ENCODE measurements at regions not wholly inside any gene's neighbourhood (a gene's known extent, or its start where the extent isn't known, plus 50 kb on each side); places are given as distances from the start of the nearest gene placed in this dataset.
"Not testable (repeated sequence)": the region's sequence is repeated elsewhere in the genome, so short reads cannot be mapped to it uniquely, and the experiment has no call there.

DNA sequence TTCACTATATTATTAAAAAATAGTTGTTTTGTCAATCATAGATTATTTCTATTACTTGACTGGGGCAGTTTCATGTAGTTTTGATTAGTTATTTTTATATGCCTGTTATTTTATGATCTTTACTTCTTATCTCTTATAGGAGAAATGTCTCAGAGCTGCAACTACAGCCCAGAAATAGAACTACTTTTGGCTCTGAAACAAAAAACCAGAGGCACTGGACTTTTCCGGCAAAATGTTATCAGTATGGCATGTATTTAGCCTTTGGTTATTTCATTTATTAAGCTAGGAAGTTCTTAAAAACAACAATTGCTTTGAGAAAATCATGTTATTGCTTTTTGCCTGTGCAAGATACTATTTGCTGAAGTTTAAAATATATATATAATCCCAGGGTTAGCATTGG, 566.5 kb downstream of the ANKRD50 start:
- DNase-seq (ENCODE audit: low spot score) = no peak

DNA sequence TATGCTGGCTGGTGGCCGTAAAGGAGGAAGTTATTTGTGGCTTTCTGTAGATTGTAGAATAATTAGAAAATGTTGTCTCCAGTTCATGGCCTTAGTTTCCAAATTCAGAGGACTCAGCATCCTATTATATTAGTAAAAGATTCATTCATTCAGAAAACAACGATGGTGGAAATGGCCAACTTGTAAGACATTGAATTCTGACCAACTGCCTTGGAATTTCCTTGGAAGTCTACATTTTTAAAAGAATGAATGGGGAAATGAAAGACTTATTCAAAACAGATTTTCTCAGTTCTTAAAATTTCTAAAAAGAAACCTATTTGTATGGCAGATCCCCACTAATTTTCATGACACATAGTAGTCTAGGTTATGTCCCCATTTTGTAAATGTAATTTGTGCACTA, 561.5 kb downstream of the ANKRD50 start:
- no peak for DNase-seq (ENCODE audit: low spot score)

DNA sequence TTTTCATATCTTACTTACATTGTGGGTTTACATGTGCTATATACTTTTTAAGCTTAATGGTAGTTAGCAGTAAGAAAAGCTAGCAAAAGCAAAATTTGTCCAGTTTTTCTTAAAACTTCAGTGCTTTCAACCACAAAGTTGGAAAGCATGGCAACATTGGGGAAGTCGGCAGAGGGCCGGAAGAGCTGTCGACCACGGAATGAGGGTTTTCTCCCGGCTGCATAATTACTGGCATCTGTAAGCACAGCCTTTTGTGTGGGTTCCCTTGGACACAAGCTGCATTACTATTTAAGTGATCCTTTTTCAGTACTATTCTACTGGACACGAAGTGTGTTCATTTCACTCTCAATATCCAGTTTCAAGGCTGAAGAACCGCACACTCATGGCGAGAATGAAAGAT, 560.4 kb downstream of the ANKRD50 start:
- no peak for DNase-seq (ENCODE audit: low spot score)

DNA sequence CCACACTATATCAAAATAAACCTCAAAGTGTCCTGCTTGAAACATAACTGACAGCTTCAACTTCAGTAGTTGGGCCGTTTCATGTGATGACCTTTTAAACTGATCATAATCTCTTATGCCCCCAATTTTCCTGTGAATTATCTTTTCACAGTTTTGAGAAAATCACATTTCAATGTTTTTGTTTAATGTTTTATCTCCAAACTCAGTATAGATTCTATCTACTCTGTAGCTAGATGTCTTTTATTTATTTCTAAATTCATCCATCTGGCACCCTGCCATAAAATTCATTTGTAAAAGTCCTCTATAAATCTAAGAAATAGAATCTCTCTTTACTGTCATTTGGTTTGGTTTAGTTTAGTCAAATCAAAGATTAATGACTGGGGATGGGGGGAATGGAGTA, 557.3 kb downstream of the ANKRD50 start:
- DNase-seq (ENCODE audit: low spot score) = no peak

DNA sequence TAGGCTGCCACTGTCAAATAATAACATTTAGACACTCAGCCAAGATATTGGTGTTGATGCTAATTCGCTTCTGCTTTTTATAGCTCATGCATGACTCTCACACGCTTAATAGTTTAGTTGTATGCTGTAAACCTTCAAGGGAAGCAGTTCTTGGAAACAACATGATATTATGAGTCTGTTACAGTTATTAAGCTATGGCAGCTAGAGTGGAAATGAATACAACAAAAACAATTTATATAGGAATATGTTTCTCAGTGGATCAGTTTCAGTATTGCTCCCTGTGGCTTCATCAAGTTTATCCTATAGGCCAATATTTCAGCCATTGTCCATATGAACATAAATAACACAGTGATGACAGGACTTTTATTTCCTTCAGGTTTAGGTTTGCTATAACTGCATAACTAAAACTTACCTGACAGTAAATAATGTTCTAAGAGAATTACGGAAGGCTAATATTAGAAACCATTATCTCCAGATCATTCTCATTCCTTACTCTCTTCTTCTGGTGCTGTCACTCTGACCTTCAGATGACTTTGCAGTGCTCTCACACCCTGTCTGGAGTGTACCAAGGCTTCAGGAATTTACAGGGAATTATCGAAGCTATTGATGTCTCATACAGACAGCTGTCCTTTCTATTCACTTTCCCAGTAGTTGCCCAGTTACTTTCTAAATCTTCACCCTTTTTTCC, 555.0 kb downstream of the ANKRD50 start:
- DNase-seq (ENCODE audit: low spot score) = no peak

DNA sequence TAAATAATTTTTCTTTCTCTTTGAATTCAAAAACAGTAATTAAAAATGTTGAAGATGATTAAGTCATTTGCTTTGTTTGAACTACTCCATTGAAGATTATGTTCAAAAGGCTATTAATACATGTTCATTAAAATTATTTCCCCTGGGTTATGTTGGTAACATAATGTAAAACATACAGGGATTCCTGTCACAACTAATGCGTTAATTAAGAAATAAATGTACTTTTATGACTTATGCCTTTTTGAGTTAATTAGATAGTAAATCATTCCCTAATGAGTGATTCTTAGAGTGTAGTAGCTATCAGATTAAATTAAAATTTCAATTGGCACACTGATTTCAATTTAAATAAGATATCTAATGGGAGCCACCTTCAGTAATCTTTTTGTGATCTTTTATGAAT, 549.1 kb downstream of the ANKRD50 start:
- no peak for DNase-seq (ENCODE audit: low spot score)

DNA sequence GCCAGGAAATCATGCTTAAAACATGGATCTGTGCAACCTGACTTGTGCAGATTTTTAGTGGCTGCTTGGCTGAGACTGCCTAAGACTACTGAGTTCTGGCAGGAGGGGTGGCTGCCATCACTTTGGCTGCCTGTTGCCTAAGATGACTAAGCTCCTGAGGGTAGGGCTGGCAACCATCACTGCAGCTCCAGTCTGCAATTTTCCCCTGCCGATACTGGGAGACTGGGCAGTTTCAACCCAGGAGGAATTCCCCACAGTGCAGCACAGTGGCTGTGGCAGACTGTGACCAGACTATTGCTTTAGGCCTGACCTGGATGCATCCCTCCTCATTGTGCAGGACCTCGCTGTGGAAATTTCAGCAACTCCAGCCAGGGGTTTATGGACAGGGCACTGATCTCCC, 544.9 kb downstream of the ANKRD50 start:
- no peak for DNase-seq (ENCODE audit: low spot score)

DNA sequence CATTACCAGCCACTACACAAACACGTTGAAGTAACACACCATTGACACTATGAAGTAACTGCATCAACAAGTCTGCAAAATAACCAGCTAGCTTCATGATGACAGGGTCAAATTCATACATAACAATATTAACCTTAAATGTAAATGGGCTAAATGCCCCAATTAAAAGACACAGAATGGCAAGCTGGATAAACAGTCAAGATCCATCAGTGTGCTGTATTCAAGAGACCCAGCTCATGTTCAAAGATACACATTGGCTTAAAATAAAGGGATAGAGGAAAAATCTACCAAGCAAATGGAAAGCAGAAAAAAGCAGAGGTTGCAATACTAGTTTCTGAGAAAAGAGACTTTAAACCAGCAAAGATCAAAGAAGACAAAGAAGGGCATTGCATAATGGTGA, 543.0 kb downstream of the ANKRD50 start:
- not testable (repeated sequence) for DNase-seq (ENCODE audit: low spot score)

DNA sequence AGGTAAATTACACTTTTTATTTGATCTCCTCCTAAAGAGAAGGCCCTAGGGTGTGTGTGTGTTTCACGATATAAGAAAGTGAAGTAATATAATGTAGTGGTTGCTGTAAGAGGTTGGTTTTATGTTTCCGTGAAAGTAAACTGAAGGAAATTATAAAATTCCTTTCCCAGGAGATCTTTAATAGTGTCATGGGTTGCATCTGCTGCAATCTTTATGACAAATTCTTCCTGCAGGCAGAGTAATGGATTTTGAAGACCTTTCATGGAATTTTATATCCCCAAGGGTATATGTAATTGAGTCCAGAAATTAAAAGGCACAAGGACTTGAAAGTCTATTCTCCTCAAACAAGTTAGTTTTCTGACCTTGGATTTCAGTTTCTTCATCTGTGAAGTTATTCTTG, 538.6 kb downstream of the ANKRD50 start:
- DNase-seq (ENCODE audit: low spot score) = no peak

DNA sequence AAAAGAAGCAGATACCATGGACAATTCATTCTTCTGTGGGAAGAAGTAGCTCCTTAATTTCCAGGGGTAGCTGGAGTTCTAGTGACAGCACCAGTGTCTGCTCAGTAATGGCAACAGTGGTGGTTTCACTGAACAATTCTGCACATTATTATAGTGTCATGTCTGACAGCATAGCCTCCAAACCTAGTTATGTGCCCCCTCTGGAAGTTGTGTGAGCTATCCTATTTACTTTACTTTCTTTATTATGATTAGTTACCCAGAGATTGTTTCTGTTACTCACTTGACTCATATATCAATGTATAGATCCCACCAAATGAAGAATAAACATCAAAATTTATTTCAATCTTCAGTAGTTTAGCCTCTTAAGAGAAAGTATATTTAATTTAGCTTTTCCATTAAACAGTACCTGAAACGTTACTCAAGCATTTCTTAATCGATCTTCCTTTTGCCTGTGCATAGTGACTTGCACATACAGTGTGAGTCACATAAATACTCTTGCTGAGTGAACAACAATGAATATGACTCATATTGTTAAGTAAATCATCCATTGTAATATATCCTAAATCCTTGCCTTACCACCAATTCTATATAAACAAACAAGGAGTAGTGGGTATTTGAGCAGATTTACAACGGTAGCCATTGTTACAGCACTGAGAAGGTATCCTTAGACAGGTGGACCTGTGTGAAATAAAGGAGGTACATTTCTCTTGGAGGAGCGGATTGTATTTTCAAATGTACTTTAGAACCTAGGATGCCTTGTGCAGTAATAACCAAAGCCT, 534.7 kb downstream of the ANKRD50 start:
- no peak for DNase-seq (ENCODE audit: low spot score)

DNA sequence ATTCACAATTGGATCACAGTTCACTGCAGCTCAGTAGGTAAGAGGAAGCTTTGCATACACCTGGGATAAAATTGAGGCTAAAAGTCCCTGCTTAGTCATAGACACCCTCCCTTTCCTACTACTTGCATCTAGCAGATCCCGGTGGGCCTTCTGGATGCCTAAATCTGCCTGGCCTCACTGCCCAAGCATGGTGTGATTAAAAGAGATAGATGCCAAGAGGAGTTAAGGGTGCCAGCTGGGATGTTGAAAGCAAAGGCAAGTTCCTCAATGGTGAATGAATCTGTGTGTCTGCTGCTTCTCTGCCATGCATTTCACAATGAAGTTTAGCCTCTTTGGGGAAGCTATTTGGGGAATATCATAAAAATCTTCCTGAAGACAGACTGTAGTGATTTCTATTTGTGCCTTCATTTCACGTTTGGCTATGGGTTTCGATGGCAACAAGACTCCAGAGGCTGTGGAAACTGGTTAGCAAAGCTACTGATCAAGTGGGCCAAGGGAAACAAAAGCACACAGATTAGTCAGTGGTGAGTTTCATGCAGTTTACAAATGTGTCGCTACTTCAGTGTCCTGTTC, 534.0 kb downstream of the ANKRD50 start:
- DNase-seq (ENCODE audit: low spot score) = no peak

DNA sequence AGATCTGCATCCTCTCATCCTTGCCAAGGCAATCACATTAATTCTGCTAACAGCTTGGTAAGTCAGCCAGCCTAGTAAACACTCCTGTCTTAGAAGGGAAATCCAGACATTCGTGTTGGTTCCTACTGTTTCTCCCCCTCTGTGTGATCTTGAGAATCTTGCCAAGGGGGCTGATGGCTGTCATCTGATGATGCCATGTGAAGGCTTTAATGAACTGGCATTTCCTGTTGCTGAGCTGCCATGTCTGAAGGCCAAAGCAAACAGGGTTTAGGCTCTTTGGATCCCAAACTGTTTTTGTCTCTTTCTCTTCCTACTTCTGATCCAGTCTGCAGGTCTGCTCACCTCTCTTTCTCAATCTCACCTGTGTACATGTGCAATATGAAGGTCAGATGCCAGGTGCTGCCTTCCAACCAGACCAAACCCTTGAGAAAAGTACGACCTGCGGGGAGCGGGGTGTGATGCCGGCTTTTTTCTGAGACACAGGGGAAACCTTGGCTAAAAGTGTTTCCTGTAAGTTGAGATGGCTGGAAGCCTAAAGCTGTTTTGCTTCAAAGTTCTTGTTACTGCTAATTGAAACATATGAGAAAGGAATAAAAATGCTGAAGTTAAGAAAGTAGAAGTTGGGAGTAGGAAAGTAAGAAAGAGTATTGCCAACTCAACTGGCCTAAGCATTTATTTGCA, 532.9 kb downstream of the ANKRD50 start:
- no peak for DNase-seq (ENCODE audit: low spot score)

DNA sequence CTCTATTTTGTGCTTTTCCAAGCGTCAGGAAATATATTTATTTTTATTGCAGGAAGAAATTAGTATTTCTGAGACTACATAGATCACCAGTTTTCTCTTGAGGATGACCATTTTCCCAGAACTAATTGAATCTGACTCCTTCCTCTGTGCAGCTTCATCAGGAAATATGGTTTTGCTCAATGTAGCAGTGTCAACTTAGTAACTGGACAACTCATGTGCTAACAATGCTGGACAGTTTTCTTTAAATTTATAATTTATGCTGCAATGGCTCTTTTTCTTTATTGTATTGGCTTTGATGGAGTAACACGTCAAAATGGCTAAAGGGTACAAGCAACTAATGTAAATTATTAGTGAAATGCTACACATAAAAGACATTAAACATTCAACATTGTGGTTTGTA, 531.5 kb downstream of the ANKRD50 start:
- DNase-seq (ENCODE audit: low spot score) = no peak

DNA sequence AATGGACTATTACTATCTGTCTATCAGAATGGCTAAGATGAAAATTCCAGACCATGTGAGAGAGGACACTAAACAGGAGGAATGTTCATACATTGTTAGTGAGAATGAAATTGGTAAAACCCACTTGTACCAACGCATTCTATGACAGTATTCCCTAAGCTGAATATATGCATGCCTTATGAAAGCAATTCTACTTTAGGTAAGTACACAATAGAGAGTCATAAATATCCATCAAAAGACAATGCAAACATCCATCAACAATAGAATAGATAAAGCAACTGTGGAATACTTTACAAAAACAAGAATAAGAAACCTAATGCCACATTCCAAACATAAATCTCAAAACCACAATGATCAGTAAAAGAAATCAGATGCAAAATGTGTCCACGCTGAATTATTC, 529.3 kb downstream of the ANKRD50 start:
- no peak for DNase-seq (ENCODE audit: low spot score)

DNA sequence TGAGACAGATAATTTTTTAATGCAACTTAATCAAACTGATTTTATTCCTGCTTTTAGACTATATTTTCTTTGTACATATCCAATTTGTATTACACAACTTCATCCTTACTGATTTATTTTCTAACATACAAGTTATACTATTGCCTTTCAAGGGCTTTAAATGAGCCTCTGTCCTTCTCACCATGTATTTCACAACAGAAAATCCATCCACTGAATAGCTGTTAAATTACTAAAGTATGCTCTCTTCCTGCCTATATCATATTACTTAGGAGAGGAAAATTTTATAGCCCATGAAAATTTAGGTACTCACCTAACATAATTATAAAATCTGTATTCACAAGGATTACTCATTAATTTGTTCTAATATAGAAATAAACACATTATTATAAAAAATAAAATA, 528.6 kb downstream of the ANKRD50 start:
- no peak for DNase-seq (ENCODE audit: low spot score)

DNA sequence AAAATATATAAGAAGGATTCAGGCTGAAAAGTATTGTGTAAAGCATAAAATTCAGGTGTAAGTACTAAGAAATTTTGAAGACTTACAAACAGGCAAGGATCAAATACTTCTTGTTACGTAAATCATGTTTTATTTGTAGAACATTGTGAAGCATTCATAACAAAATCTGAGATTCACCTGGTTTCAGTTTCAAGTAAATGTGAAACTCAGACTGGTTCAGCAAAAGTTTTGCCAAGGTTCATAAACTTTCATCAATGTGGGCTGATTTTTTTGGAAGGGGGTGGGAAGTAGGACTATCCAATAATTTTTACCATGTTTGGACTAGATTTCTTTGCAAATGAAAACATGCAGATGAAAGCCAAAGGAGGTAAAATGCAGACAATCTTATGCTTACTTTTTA, 527.7 kb downstream of the ANKRD50 start:
- DNase-seq (ENCODE audit: low spot score) = no peak

DNA sequence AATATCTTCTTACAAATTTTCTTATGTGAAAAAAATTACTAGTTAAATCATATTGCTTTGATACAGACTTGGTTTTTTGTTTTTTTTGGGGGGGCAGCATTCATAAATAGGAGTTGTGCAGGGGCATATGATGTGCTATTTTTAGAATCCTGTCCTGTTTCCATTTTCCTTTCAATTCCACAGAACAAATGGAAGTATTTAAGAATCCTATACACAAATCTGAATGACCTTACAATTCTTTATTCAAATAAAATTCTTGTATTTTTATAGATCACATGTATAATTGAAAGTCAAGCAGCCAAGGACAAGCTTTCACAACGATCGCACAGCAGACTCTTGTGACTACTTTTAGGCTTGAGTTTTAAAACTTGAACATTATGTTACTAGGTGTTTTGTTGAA, 523.9 kb downstream of the ANKRD50 start:
- no peak for DNase-seq (ENCODE audit: low spot score)

DNA sequence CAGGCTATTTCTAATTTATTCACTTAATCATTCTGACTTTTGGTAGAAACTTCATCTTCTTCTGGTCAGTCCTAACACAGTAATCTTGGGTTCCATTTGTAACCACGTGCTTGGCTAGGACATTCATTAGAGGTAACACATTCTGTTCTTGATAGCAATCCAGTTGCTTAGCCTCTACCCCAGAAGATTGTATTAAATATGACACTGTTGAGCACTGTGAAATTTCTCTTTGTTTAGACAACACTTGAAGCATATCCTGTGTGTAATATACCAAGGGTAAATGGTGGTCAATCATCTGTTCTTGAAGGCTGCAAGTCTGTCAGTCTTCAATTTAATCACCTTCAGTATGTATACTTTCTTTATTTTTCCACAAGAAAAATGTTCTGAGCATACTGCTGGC, 523.0 kb downstream of the ANKRD50 start:
- no peak for DNase-seq (ENCODE audit: low spot score)

DNA sequence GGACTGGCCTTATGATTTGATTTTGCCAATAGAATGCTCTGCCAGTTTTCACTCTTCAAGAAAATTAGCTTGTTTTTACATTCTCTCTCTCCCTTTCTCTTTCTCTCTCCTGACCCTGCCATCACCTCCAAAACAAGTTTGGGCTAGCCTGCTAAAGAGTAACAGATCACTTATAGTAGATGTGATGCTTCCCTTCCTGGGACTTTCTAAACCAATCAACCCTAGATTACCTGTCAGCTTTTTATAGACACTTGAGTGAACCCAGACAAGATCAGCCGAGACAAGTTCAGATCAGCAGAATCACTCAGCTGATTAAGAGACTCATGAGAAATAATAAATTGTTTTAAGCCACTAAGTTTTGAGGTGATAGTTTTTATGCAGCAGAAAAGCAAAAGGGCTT, 521.2 kb downstream of the ANKRD50 start:
- no peak for DNase-seq (ENCODE audit: low spot score)

DNA sequence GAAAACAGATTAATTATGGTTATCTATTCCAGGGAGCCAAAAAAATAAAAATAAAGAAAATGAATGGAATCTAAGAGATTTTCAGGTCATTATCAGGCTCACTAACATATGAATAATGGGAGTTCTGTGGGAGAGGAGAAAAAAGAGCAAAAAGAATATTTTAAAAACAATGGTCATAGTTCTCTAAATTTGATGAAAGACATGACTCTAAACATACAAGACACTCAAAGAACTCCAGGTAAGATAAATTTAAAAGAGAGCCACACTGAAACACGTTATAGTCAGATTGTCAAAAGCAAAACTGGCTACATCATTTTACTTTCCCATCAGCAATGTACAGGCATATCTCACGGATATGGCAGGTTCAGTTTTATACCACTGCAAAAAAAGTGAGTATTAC, 520.0 kb downstream of the ANKRD50 start:
- DNase-seq (ENCODE audit: low spot score) = no peak

DNA sequence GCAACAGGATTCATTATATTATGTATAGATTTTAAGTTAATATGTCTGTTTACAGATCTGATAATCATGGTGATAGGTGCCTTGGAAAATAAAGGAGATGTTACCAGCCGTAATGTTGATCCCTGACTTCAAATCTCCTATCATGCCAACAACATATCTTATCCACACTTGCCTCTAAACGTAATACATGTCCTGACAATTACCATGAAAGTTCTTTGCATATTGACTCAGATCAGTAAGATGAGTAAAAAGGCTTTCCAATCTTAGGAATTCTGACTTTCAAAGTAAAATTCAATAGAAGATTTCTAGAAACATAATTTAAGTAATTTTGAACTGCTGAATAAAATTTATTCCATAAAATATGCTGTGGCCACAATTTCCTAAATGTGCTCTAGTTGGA, 513.3 kb downstream of the ANKRD50 start:
- DNase-seq (ENCODE audit: low spot score) = no peak

DNA sequence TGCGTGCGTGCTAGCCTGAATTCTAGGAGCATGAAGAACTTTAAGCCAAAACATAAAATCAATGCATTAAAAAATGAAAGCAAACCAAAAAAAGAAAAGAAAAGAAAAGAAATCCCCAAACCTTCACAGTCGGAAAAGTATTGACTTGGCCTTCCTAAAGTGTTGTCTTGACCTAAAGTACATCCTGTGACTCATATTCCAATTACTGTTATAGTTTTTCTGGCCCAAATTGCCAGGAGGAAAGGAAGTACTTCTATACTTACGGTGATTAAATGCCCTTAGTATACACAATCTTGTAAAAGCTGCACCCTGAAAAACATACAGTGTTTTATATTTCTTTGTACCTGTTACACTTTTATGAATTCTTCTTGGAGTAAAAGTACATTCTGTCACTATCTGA, 512.8 kb downstream of the ANKRD50 start:
- DNase-seq (ENCODE audit: low spot score) = no peak

Data from mesenteric fat pad (tissue), 1 donor.